Activated naive CD4-positive, alpha-beta T cell treated with anti-CD3 and anti-CD28 coated beads, Interleukin-2, amount 10 ng/mL, durations not matched to agents 7 days and 5 days (primary cell): ENCODE measurements at regions not wholly inside any gene's neighbourhood (a gene's known extent, or its start where the extent isn't known, plus 50 kb on each side); places are given as distances from the start of the nearest gene placed in this dataset.
"Not testable (repeated sequence)": the region's sequence is repeated elsewhere in the genome, so short reads cannot be mapped to it uniquely, and the experiment has no call there.

ENCODE experiments used
- CTCF ChIA-PET: fragments of 350-600 bp; sonication (Branson Sonifier 250); formaldehyde crosslinking; loops from one replicate; lab custom pipeline; 2021; ENCODE audit warnings: antibody characterized with exemption; lab: Charles Lee
- DNase-seq: peaks from one replicate; pipeline ENCODE4 v3.0.0-alpha.2; 2020
- H3K27ac Mint-ChIP-seq: one replicate; pipeline ENCODE4 v1.8.0; 2021; ENCODE audit warnings: mild to moderate bottlenecking, moderate library complexity, mixed read lengths
- H3K27me3 Mint-ChIP-seq: one replicate; pipeline ENCODE4 v1.8.0; 2021; ENCODE audit warnings: mild to moderate bottlenecking, mixed read lengths
- H3K36me3 Mint-ChIP-seq: one replicate; pipeline ENCODE4 v1.8.0; 2021; ENCODE audit warnings: mixed read lengths
- H3K4me1 Mint-ChIP-seq: one replicate; pipeline ENCODE4 v1.8.0; 2021; ENCODE audit warnings: mixed read lengths
- H3K4me3 Mint-ChIP-seq: one replicate; pipeline ENCODE4 v1.8.0; 2021; ENCODE audit warnings: mild to moderate bottlenecking, moderate library complexity, mixed read lengths
- H3K9me3 Mint-ChIP-seq: one replicate; pipeline ENCODE4 v1.8.0; 2021; ENCODE audit warnings: mixed read lengths

DNA sequence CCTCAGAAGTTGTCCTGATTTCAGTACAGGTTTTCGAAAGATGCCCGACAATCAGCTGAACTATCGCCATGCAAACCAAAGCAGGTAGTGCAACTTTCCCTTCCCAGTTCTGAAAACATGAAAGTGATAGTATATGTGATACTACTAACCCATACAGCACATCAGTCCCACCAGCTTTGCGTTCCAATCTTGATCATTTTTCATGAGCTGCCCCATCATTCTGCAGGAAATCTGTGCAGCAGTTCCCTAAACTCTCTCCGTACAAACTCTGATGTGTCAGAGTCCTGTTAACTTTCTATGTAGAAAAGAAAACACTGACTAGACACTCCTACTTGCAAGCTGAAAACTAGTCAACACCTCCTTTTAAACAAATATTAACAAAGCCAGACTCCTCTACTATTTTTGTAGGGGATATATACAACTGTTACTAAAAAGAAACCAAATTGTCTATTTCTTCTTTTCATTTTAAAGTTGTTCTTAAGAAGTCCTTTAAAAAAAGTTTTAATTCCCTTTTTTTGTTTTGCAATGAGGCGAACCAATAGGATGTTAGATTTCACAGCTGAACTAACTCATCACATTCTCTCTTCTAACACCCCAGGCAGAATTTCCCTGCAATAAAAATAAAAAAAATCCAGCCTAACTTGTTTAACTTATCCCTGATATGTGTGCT lies 99.6 kb upstream of the DST start:
- Mint-ChIP-seq H3K27ac (no peak overlapping the region), H3K4me3 (no peak overlapping the region), H3K36me3 (no peaks in the 10 kb centered on the region), H3K9me3 (no peaks in the 10 kb centered on the region), H3K4me1 (no peaks in the 10 kb centered on the region), H3K27me3 (peaks cover 22% of the 10 kb centered on the region)
- DNase-seq, result no peak
- CTCF ChIA-PET, result interaction anchor here (0.7 kb wide), 1 partner anchor 1201 kb away, joined by 3 read pairs; no protein-coding TSS in a partner anchor

DNA sequence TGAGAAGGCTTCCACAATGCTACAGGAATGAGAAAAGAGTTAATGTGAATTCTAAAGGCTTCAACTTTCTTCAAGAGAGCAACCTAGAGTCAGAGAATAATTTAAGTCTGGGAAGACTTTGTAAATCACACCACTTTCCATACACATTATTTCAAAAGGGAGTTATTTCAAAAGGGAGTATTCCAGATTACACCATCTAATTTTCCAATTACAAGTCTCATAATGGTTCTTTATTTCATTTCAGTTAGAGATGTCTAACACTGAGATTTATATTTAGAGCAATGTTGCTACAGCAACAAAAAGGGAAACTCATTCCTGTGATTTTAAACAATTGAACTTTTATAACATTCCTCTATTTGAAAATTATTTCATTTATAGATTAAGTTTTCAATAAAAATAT lies 98.8 kb upstream of the DST start:
- CTCF ChIA-PET, result no interaction called here
- Mint-ChIP-seq H3K36me3 (no peaks in the 10 kb centered on the region), H3K27ac (no peak overlapping the region), H3K4me3 (no peak overlapping the region), H3K9me3 (no peaks in the 10 kb centered on the region), H3K4me1 (no peaks in the 10 kb centered on the region), H3K27me3 (peaks cover 15% of the 10 kb centered on the region)
- no peak for DNase-seq

DNA sequence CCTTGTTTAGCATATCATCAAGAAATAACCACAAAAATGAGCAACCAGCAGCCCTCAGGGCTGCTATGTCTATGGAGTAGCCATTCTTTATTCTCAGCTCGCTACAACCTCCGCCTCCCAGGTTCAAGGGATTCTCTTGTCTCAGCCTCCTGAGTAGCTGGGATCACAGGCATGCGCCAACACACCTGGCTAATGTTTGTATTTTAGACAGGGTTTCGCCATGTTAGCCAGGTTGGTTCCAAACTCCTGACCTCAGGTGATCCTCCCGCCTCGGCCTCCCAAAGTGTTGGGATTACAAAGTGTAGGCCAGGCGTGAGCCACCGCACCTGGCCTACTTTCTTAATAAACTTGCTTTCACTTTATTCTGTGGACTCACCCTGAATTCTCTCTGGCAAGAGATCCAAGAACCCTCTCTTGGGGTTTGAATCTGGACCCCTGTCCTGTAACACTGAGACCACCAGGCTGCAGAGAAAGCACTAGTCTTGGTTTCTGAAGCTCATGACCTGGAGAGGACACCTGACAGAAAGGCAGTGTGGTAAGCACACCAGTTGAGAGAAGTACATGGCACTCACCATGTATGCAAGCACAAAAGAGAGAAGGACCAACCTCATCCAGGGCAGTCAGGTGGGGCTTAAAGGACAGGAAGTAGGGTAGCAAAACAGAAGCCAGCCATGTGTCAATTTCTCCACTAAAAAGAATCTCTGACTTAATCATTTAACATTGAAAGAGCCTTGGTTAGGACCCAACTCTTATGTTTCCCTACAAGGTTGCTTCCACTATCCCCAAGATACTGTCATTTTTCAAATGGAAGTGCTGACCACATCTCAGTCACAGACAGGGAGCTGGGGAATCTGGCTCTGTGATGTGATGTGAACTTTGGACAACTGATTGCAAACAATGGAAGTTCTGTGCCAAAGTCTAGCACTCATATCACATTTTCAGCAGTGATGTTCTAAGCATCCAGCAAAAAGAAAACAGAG lies 97.4 kb upstream of the DST start:
- CTCF ChIA-PET, result no interaction called here
- H3K27me3 Mint-ChIP-seq, result peaks cover 11% of the 10 kb centered on the region

DNA sequence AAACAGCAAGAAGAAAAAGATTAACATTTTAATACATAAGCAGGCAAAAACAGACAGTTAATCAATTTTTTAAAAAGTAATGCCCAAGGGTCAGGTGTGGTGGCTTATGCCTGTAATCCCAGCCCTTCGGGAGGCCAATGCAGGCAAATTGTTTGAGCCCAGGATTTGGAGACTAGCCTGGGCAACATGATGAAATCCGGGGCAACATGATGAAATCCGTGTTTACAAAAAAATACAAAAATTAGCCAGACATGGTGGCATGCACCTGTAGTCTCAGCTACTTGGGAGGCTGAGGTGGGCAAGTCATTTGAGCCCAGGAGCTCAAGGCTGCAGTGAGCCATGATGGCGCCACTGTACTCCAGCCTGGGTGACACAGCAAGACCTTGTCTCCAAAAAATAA lies 94.1 kb upstream of the DST start:
- H3K27me3 Mint-ChIP-seq, result peaks cover 3% of the 10 kb centered on the region
- H3K4me3 Mint-ChIP-seq, result no peak overlapping the region

More for the DNA sequence above, 97.4 kb upstream of the DST start:
- Mint-ChIP-seq H3K4me1 (no peaks in the 10 kb centered on the region), H3K4me3 (no peak overlapping the region), H3K9me3 (no peaks in the 10 kb centered on the region), H3K27ac (no peak overlapping the region), H3K36me3 (no peaks in the 10 kb centered on the region)
- DNase-seq, result no peak

DNA sequence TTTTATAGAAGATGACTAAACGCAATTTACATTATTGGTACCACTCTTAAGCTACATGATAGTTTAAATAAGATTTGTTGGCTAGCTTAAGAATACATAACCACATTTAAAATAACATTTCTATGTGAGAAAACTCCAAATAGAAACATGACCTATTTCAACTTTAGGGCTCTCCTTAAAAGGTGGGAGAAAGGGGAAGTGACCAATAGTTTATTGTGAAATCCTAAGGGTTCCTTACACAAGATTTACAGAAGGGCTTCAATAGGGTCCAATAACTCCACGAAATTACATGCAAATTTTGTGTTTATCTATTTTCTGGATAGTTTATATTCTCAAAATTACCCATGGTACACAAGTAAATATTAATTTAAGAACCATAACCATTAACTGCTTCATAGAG lies 91.6 kb upstream of the DST start:
- H3K36me3 Mint-ChIP-seq, result no peaks in the 10 kb centered on the region
- CTCF ChIA-PET, result no interaction called here

More for the DNA sequence above, 94.1 kb upstream of the DST start:
- Mint-ChIP-seq H3K27ac (no peak overlapping the region), H3K4me1 (no peaks in the 10 kb centered on the region), H3K36me3 (no peaks in the 10 kb centered on the region), H3K9me3 (no peaks in the 10 kb centered on the region)
- CTCF ChIA-PET, result no interaction called here
- no peak for DNase-seq

DNA sequence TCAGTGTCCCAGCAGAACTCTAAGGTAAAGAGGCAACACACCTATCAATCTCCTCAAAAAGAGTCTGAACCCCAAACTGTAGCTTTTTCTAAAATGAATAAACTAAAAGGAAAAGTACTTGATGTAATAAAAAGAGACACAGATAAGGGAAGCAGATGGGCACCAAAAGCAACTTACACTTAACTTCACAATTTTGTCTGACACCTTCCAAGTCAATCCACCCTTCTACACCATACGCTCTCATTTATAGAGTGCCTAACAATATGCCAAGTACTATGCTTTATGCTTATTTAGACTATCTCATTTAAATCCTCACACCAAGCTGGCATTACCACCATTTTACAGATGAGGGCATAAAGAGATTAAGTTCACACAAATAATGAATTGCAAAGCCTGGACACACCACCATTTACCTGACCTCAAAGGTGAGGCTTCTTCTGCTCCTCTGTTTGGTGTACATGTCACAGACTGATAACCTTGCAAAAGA lies 90.6 kb upstream of the DST start:
- Mint-ChIP-seq H3K36me3 (no peaks in the 10 kb centered on the region), H3K27me3 (no peaks in the 10 kb centered on the region), H3K4me1 (no peaks in the 10 kb centered on the region), H3K27ac (no peak overlapping the region), H3K9me3 (no peaks in the 10 kb centered on the region), H3K4me3 (no peak overlapping the region)
- no peak for DNase-seq
- CTCF ChIA-PET, result no interaction called here

More for the DNA sequence above, 91.6 kb upstream of the DST start:
- Mint-ChIP-seq H3K27ac (no peak overlapping the region), H3K27me3 (no peaks in the 10 kb centered on the region), H3K4me1 (no peaks in the 10 kb centered on the region), H3K9me3 (no peaks in the 10 kb centered on the region), H3K4me3 (no peak overlapping the region)
- no peak for DNase-seq

DNA sequence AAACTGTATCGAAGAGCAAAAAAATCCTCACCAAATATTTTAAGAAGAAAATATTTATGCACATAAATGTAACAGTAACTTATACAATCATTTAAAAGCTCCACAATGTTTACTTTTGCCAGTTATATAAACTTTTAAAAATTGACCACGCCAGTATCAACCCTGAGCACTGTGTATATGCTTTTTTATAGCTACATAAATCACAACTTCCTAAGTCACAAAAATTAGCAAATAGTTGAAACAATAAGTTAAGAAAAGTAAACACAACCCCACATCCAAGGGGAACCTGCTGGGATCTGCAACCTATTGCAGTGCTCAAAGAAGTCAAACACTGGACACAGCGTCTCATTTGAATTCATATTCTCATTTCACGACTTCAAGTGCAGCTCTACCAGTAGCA lies 89.8 kb upstream of the DST start:
- CTCF ChIA-PET, result no interaction called here
- H3K27ac Mint-ChIP-seq, result no peak overlapping the region
- H3K4me1 Mint-ChIP-seq, result no peaks in the 10 kb centered on the region

DNA sequence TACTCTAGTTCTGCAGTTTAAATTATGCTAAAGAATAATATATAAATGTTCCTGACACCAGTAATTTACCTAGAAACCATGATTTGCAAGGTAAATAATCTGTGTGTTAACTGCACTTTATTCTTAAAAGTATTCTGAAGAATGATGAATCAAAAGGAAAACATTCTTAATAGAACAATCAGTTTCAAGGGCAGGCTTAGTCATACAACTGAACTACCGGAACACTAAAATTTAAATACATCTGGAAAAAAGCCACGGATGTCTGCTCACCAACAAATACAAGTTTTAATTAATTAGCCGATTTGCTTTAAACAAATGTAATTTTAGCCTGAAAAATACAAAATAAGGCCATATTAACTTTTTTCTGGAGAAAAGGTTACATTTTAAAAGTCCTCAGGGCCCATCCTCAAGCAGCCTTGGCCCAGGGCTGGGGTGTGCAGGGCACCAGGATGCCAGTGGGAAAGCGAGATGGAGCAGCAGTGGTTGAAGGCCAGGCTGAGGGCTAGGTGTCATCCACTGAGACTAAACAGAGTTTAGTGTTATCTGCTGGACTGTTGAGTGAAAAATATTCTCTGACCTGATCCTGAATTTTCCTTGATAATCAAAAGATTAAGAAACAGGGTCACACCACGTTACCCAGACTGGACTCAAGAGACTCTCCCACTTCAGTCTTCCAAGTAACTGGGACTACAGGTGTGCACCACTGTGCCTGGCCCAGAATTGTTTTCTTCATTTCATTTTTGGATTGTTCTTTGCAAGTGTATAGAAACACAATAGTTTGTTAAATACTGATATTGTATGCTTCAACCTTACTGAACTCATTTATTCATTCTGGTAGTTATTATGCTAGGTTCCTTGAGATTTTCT lies 88.2 kb upstream of the DST start:
- Mint-ChIP-seq H3K9me3 (no peaks in the 10 kb centered on the region), H3K27me3 (no peaks in the 10 kb centered on the region), H3K4me3 (no peak overlapping the region), H3K27ac (no peak overlapping the region), H3K4me1 (no peaks in the 10 kb centered on the region), H3K36me3 (no peaks in the 10 kb centered on the region)
- no peak for DNase-seq
- CTCF ChIA-PET, result no interaction called here

More for the DNA sequence above, 89.8 kb upstream of the DST start:
- Mint-ChIP-seq H3K4me3 (no peak overlapping the region), H3K36me3 (no peaks in the 10 kb centered on the region), H3K9me3 (no peaks in the 10 kb centered on the region), H3K27me3 (no peaks in the 10 kb centered on the region)
- DNase-seq, result no peak

DNA sequence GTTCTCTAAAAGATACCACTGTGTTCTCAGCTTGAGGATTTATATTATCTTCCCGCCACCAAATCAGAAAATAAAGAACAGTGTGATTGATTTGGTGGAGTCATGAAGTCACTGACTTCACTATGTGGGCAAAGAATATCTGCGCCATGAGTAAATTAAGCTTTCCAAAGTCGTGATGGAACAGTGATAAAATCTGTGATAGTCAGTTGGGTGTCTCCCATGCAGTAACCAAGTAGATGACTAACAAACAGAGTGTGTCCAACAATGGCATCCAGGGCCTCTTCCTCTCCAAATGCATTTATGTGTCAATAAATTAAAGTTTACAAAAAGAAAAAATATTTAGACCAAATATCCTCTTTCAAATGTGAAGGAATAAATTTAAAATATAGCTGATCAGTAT lies 87.0 kb upstream of the DST start:
- Mint-ChIP-seq H3K9me3 (no peaks in the 10 kb centered on the region), H3K27ac (no peak overlapping the region), H3K4me1 (no peaks in the 10 kb centered on the region), H3K27me3 (no peaks in the 10 kb centered on the region), H3K36me3 (no peaks in the 10 kb centered on the region), H3K4me3 (no peak overlapping the region)
- CTCF ChIA-PET, result no interaction called here
- no peak for DNase-seq

DNA sequence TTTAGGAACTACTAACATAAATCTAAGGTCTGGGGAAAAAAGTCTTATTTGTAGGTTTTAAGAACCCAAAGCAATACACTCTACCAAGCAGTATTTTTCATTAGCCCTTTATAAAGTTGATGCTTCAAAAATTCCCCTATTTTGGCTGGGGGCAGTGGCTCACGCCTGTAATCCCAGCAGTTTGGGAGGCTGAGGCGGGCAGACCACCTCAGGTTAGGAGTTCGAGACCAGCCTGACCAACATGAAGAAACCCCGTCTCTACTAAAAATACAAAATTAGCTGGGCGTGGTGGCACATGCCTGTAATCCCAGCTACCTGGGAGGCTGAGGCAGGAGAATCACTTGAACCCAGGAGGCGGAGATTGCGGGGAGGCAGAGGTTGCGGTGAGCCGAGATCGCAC lies 86.5 kb upstream of the DST start:
- H3K4me3 Mint-ChIP-seq, CTCF ChIA-PET, H3K9me3 Mint-ChIP-seq, H3K27ac Mint-ChIP-seq, H3K36me3 Mint-ChIP-seq, H3K27me3 Mint-ChIP-seq, H3K4me1 Mint-ChIP-seq, DNase-seq: not testable (repeated sequence)

DNA sequence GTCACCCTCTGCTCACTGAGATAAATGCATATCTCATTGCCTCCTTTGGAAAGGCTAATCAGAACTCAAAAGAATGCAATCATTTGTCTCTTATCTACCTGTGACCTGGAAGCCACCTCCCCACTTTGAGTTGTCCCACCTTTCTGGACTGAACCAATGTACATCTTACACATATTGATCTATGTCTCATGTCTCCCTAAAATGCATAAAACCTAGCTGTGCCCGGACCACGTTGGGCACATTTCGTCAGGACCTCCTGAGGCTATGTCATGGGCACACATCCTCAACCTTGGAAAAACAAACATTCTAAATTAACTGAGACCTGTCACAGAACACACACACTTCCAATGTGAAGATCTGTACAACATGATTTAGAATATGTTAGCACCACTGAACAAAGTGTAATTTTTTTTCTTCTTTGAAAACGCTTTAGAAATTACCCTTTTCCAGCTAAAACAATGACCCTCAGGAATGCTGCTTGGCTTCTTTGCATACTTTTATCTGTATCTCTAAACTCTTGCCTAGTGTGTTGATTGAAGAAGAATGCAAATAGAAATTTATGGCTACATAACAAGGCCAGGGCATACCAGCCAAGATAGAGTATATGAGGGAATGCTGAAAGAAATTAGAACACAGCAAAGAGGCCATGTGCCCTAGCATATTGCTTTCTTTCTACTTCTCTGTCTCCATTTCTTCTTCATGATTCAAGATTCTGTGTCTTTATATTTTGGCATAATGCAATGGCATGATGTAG lies 84.6 kb upstream of the DST start:
- Mint-ChIP-seq H3K36me3 (no peaks in the 10 kb centered on the region), H3K9me3 (no peaks in the 10 kb centered on the region), H3K4me1 (no peaks in the 10 kb centered on the region), H3K27ac (no peak overlapping the region), H3K27me3 (peaks cover 3% of the 10 kb centered on the region), H3K4me3 (no peak overlapping the region)
- CTCF ChIA-PET, result interaction anchor here (0.6 to 1.1 kb wide), 2 partner anchors 14 to 25 kb away, joined by 3 read pairs; no protein-coding TSS in a partner anchor
- DNase-seq, result no peak

DNA sequence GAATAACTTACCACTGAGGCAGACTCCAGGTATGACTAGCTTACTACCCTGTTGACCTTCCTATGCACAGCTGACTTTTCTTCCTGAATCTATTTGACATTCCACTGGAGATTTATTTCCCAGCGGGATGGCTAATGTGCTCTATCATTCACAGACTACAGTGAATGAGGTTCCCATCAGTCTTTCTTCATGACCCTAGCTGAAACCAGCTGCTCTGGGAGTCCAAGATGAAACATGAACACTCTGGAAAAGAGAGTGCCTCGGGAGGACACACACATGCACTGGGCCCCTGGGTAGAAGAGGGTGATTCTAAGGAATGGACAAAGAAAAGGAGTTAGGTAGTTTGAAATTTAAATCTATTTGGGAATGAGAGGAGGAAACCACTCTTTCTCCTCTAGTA lies 82.6 kb upstream of the DST start:
- Mint-ChIP-seq H3K27me3 (peaks cover 3% of the 10 kb centered on the region), H3K4me1 (no peaks in the 10 kb centered on the region), H3K4me3 (no peak overlapping the region), H3K27ac (peak overlapping the region; percentile 47), H3K36me3 (no peaks in the 10 kb centered on the region), H3K9me3 (no peaks in the 10 kb centered on the region)
- no peak for DNase-seq
- CTCF ChIA-PET, result no interaction called here

DNA sequence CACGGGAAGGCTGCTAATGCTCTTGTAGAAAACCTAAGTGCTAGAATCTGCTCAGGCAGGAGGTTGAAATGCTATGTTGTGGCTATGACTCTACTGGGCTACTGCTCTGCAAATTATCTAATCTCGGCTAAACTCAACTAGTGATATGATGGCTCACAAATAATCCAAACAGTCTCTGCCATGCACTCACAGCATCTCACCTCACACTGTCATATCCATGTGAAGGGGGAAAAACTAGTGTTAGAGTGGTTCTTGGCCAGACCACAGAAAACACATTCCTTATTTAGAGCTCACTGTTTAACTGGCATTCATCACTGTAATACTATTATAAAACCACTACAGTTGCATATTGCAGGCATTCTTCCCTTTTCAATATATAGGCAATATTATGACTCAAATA lies 81.8 kb upstream of the DST start:
- Mint-ChIP-seq H3K27me3 (peaks cover 3% of the 10 kb centered on the region), H3K4me3 (no peak overlapping the region), H3K4me1 (no peaks in the 10 kb centered on the region), H3K36me3 (no peaks in the 10 kb centered on the region), H3K27ac (no peak overlapping the region), H3K9me3 (peaks cover under 1% of the 10 kb centered on the region)
- CTCF ChIA-PET, result no interaction called here
- DNase-seq, result no peak
